SH-SY5Y (cell line): ENCODE measurements at regions not wholly inside any gene's neighbourhood (a gene's known extent, or its start where the extent isn't known, plus 50 kb on each side); places are given as distances from the start of the nearest gene placed in this dataset.

ENCODE experiments used
- GATA2 ChIP-seq: IDR thresholded peaks from 2 replicates; pipeline ENCODE4 v1.6.1; 2011; ENCODE audit warnings: mild to moderate bottlenecking, low read depth, low read length
- GATA3 ChIP-seq: IDR thresholded peaks from 2 replicates; pipeline ENCODE4 v1.6.1; 2011; ENCODE audit warnings: low read depth, mild to moderate bottlenecking, low read length, moderate library complexity

GRCh38 chr16:77618951-77619350 is 103.4 kb upstream of the NUDT7 start:
- TF ChIP-seq GATA2 (no peak), GATA3 (no peak)
